RWPE1 (cell line): ENCODE measurements at regions not wholly inside any gene's neighbourhood (a gene's known extent, or its start where the extent isn't known, plus 50 kb on each side); places are given as distances from the start of the nearest gene placed in this dataset.

ENCODE experiments used
- CTCF ChIA-PET: fragments of 350-600 bp; sonication (Branson Sonifier 250); formaldehyde crosslinking; extraction: SDS; loops from one replicate; lab custom pipeline; 2021; lab: Yijun Ruan, JAX
- POLR2A ChIA-PET: fragments of 400-600 bp; formaldehyde crosslinking; extraction: SDS; loops from one replicate; lab custom pipeline; 2020; ENCODE audit warnings: antibody characterized with exemption; ENCODE audit not compliant: low non-redundant PET; lab: Yijun Ruan, JAX
- DNase-seq: peaks from one replicate; pipeline ENCODE4 v3.0.0; 2012; ENCODE audit warnings: low spot score
- H3K27ac ChIP-seq: fragments of 450-650 bp; 2 replicates; pipeline ENCODE4 v1.5.1; 2017
- TF ChIP-seq, protein P1 (sequence below): fragments of 450-650 bp; conservative IDR thresholded peaks from 2 replicates; pipeline ENCODE4 v1.5.1; 2017; ENCODE audit warnings: low read depth, mild to moderate bottlenecking

DNA sequence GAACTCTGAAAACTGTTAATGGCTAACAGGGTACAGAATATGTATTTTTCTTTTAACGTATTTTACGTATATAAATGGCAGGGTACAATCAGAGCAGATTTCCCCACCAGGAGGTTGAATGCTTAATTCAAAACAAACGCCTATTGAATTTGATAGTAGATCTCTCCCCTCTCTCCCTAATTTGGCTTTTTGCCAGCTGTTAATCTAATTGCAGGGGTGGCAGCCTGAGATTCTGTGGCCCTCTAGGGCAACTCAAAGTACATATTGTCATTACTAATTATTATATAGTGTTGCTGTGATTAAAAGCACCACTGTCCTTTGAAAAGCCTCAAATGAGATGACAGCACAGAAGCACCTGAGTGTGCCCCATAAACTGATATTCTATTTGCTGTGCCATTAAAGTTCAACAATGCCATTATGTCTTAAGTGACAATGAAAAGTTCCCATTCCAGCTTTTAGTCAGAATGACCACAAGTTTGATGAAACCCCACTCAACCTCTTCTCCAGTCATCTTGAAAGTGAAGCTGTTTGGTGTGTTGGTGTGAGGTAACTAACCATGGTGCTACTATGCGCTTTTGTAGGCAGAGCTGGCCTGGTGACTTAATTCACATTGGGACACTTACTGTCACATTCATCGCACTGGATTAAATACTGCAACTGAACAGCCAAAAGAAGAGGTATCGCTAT lies 351.4 kb downstream of the KCNRG start:
- TF ChIP-seq, protein P1, sequence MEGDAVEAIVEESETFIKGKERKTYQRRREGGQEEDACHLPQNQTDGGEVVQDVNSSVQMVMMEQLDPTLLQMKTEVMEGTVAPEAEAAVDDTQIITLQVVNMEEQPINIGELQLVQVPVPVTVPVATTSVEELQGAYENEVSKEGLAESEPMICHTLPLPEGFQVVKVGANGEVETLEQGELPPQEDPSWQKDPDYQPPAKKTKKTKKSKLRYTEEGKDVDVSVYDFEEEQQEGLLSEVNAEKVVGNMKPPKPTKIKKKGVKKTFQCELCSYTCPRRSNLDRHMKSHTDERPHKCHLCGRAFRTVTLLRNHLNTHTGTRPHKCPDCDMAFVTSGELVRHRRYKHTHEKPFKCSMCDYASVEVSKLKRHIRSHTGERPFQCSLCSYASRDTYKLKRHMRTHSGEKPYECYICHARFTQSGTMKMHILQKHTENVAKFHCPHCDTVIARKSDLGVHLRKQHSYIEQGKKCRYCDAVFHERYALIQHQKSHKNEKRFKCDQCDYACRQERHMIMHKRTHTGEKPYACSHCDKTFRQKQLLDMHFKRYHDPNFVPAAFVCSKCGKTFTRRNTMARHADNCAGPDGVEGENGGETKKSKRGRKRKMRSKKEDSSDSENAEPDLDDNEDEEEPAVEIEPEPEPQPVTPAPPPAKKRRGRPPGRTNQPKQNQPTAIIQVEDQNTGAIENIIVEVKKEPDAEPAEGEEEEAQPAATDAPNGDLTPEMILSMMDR: no peak
- DNase-seq: no peak
- H3K27ac ChIP-seq: no peak overlapping the region
- POLR2A ChIA-PET: no interaction called here
- CTCF ChIA-PET: no interaction called here

DNA sequence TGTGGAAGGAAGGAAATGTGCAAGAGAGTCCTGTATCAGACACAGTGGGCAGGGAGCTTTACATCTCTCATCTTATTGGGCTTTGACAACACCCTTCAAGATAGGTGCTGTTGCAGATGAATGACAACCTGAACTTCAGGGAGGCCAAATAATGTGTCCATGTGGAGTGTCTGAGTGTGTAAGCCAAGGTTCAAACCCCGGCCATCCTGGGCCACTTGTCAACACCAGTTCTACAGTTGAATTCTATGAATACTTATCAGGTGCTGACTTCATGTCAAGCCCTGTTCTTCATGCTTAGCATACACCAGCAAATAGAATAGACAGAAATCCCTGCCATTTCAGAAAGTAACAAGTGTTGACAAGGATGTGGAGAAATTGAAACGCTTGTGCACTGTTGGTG lies 354.4 kb downstream of the KCNRG start:
- POLR2A ChIA-PET: no interaction called here
- TF ChIP-seq, protein P1: no peak
- no peak for DNase-seq
- CTCF ChIA-PET: no interaction called here
- no peak overlapping the region for H3K27ac ChIP-seq

DNA sequence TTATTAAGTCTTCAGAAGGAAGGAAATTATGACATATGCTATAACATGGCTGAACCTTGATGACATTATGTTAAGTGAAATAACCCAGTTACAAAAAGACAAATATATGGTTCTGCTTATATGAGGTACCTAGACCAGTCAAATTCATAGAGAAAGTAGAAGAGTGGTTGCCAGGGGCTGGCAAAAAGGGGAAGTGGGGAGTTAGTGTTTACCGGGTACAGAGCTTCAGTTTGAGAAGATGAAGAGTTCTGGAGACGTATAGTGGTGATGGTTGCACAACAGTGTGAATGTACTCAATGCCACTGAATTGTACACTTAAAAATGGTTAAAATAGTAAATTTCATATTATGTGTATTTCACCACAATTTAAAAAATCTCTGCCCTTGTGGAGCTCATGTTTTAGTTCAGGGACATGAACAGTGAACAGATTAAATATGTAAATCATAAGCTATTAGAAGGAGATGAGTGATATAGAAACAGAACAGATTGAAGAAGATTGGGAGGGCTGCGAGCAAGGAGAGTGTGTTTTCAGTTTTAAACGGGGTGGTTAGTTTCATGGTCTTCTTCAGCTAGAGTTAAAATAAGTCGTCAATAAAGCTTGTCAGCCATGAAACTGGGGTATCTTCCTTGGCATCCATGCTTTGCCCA lies 355.2 kb downstream of the KCNRG start:
- POLR2A ChIA-PET: no interaction called here
- H3K27ac ChIP-seq: no peak overlapping the region
- no peak for DNase-seq
- TF ChIP-seq, protein P1: no peak
- CTCF ChIA-PET: no interaction called here

DNA sequence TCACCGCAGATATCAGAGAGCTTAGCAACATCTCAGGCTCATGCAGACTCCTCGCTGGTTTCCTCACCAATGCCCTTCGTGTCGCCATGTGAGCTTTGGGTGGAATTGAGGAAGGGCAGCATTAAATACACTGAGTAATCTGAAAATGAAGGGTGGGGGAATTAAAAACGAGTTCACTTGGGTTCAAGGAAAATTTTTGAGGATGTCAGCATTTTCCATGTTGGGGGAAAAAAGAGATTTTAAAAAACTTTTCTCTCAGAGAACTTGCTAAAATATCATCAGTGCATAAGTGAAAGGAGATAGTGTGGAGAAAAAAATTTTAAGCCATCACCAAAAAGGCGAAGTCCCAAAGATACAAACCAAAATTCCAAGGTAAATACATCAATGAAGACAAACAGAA lies 359.3 kb downstream of the KCNRG start:
- no peak overlapping the region for H3K27ac ChIP-seq
- DNase-seq: no peak
- CTCF ChIA-PET: no interaction called here
- TF ChIP-seq, protein P1: no peak
- POLR2A ChIA-PET: interaction anchor here (0.6 kb wide), 1 partner anchor 176 kb away, joined by 3 read pairs; no protein-coding TSS in a partner anchor

DNA sequence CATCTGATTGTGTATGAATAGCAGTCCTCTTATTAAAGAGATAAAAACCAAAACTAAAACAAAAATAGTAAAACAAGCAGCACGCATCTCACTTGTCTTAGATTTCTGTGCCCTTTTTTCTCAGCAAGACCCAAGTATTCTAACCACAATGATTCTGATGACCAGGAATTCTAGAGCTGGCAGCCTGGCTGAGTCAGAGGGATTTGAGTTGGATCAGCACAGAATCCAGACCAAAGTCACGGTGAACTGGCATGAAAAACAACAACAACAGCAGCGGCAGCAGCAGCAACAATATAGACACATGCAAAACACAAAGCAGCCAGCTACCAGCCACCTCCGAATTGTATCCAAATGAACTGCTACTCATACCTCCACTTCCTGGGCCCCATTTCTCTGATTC lies 360.5 kb downstream of the KCNRG start:
- ChIA-PET POLR2A (no interaction called here), CTCF (interaction anchor here (0.6 kb wide), 1 partner anchor 107 kb away, joined by 4 read pairs; no protein-coding TSS in a partner anchor)
- TF ChIP-seq, protein P1: no peak
- H3K27ac ChIP-seq: no peak overlapping the region
- DNase-seq: no peak

DNA sequence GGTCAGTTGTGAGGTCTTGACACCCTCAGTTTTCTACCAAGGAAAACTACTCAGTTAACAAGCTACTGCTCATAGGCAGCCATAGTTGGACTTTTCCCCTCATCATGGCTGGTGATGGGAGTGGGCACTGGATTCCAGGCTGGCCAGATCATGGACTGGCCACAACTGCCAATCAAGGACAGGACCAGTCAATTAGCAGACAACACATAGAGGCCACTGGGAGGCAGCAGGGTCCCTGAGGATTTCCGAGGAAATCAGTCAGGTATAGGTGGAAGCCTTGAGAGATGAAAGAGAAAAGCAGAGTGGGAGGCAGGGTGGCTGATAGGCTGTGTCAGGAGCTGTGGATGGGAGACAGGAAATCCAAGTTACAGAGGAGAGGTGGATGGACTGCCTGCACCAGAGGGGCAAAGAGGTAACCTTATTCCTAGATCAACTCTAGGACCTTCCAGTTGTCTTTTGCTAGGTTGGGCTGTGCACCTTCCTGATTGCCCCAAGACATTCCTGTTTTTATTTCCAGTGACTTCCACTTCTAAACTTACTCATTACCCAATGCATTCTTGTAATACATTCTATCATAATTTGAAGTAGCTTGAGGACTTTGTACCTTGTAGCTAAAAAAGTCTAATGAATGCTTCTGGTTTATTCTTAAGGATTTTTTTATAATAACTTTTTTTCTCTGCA lies 361.8 kb downstream of the KCNRG start:
- ChIA-PET POLR2A (no interaction called here), CTCF (interaction anchor here (0.6 to 0.7 kb wide), 3 partner anchors 143 to 1925 kb away, joined by 3 read pairs; no protein-coding TSS in a partner anchor)
- no peak overlapping the region for H3K27ac ChIP-seq
- DNase-seq: no peak
- TF ChIP-seq, protein P1: no peak
